Left renal pelvis (tissue), 4 donors: ENCODE measurements at regions not wholly inside any gene's neighbourhood (a gene's known extent, or its start where the extent isn't known, plus 50 kb on each side); places are given as distances from the start of the nearest gene placed in this dataset.
"Not testable (repeated sequence)": the region's sequence is repeated elsewhere in the genome, so short reads cannot be mapped to it uniquely, and the experiment has no call there.

Source experiments
- DNase-seq, 4 donors: peaks; one replicate each; pipeline ENCODE4 v3.0.0-alpha.2; 2013; ENCODE audit warnings: low read depth in 4 of 4, low spot score in 3 of 4

GRCh38 chr10:23493711-23494110, 54.8 kb downstream of the OTUD1 start:
- DNase-seq: no peak

- no peak for DNase-seq
Measured at GRCh38 chr10:23496727-23497126, 57.9 kb downstream of the OTUD1 start.

GRCh38 chr10:23499372-23500132, 60.7 kb downstream of the OTUD1 start:
- no peak for DNase-seq

- DNase-seq: no peak
Measured at GRCh38 chr10:23505797-23506465, 67.1 kb downstream of the OTUD1 start.

- DNase-seq: no peak
Measured at GRCh38 chr10:23512355-23513058, 73.6 kb downstream of the OTUD1 start.

GRCh38 chr10:23513621-23514020, 74.7 kb downstream of the OTUD1 start:
- DNase-seq: not testable (repeated sequence)

- DNase-seq: no peak
Measured at GRCh38 chr10:23514321-23514720, 75.4 kb downstream of the OTUD1 start.

- no peak for DNase-seq
Measured at GRCh38 chr10:23516530-23516929, 77.7 kb downstream of the OTUD1 start.

- DNase-seq: no peak
Measured at GRCh38 chr10:23517155-23517554, 78.3 kb downstream of the OTUD1 start.

- DNase-seq: no peak
Measured at GRCh38 chr10:23521735-23522134, 82.9 kb downstream of the OTUD1 start.

- no peak for DNase-seq
Measured at GRCh38 chr10:23522345-23522744, 83.5 kb downstream of the OTUD1 start.

GRCh38 chr10:23523251-23523650, 84.4 kb downstream of the OTUD1 start:
- no peak for DNase-seq

- no peak for DNase-seq
Measured at GRCh38 chr10:23525406-23525805, 86.5 kb downstream of the OTUD1 start.

GRCh38 chr10:23528419-23528818, 89.5 kb downstream of the OTUD1 start:
- no peak for DNase-seq

- no peak for DNase-seq
Measured at GRCh38 chr10:23529625-23530024, 90.8 kb downstream of the OTUD1 start.

- no peak for DNase-seq
Measured at GRCh38 chr10:23530079-23530478, 91.2 kb downstream of the OTUD1 start.

GRCh38 chr10:23533212-23533611, 94.3 kb downstream of the OTUD1 start:
- no peak for DNase-seq

GRCh38 chr10:23534326-23534725, 95.5 kb downstream of the OTUD1 start:
- no peak for DNase-seq

- no peak for DNase-seq
Measured at GRCh38 chr10:23534761-23535160, 95.9 kb downstream of the OTUD1 start.

- DNase-seq: no peak
Measured at GRCh38 chr10:23535381-23535780, 96.5 kb downstream of the OTUD1 start.

- DNase-seq: no peak
Measured at GRCh38 chr10:23538968-23539367, 100.1 kb downstream of the OTUD1 start.
